ENCODE measurements at regions not wholly inside any gene's neighbourhood (a gene's known extent, or its start where the extent isn't known, plus 50 kb on each side); places are given as distances from the start of the nearest gene placed in this dataset.

GRCh38 chr13:22298530-22298929, 627.7 kb downstream of the FGF9 start:
- no peak for TF ChIP-seq CTCF (IDR thresholded peaks at IDR 0.05)
- TF ChIP-seq SIN3A (IDR thresholded peaks at IDR 0.05; ENCODE audit: borderline replicate concordance, low read depth, low read length): no peak
- no peak for TF ChIP-seq POLR2AphosphoS5 (IDR thresholded peaks at IDR 0.05; ENCODE audit: low read depth, low read length)
- no peak for TF ChIP-seq EP300 (IDR thresholded peaks at IDR 0.05; ENCODE audit: borderline replicate concordance in 1 of 2, low read depth in 1 of 2, low read length in 1 of 2)
- TF ChIP-seq RFX5 (IDR thresholded peaks at IDR 0.05; ENCODE audit: low read length): no peak
- TF ChIP-seq RAD21 (IDR thresholded peaks at IDR 0.05; ENCODE audit: low read length): no peak
- TF ChIP-seq RCOR1 (IDR thresholded peaks at IDR 0.05; ENCODE audit: low read length): no peak
- TF ChIP-seq SMC3 (IDR thresholded peaks at IDR 0.05; ENCODE audit: low read depth, low read length): no peak

All from SK-N-SH (cell line).